ENCODE measurements at regions not wholly inside any gene's neighbourhood (a gene's known extent, or its start where the extent isn't known, plus 50 kb on each side); places are given as distances from the start of the nearest gene placed in this dataset.

DNA sequence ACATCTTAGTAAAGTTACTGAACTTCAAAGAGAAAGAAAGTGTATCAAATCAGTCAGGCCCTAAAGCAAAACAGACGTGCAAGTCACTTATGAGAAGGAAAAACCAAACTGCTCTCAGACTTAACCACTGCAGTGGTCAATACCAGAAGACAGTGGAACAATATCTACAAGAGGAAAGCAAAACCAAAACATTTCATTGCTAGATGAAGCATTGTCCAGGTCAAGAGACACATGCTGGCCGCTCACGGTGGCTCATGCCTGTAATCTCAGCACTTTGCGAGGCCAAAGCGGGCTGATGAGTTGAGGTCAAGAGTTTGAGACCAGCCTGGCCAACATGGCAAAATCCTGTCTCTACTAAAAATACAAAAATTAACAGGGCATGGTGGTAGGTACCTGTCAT, 82.0 kb upstream of the MROH9 start:
- Histone ChIP-seq H3K4me1 (ENCODE audit: control insufficient read depth in 1 of 2, insufficient read depth in 2 of 2, low read length in 2 of 2) (no peaks in the 10 kb centered on the region), H3K27me3 (ENCODE audit: control insufficient read depth in 1 of 2, insufficient read depth in 2 of 2, low read length in 1 of 2) (no peaks in the 10 kb centered on the region), H3K9me3 (ENCODE audit: control insufficient read depth, low read length) (no peaks in the 10 kb centered on the region), H3K4me3 (ENCODE audit: low read length in 2 of 2) (no peak overlapping the region), H3K27ac (ENCODE audit: low read depth in 1 of 2, low read length in 2 of 2) (no peak overlapping the region), H3K36me3 (ENCODE audit: control insufficient read depth in 1 of 2, insufficient read depth in 2 of 2, low read length in 1 of 2) (no peaks in the 10 kb centered on the region)
- 83 to 89% methylated on average over 5 of the region's 5 CpGs for WGBS, 2 donors
- DNase-seq, result no peak
- no peak for ATAC-seq (ENCODE audit: low FRiP score)
- intact Hi-C loops (cut with DNase I), result no loop called here

DNA sequence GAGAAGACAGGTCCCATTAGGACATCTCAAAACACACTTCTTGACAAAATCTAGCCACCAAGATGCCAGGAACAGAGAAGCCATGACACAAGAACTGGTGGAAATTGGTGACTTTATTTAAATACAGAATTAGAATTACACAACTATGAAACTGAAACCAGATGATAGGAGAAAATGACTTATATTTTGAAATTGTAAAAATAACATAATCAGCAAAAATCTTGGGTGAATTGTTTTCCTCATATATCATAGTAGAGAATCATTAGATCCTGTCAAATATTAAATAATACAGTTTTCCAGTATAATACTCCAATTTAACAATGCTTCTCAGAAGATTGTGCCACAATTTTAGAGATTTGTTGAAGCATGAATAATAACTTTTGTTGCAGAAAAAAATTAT, 81.5 kb upstream of the MROH9 start:
- no peak for DNase-seq
- Histone ChIP-seq H3K36me3 (ENCODE audit: control insufficient read depth in 1 of 2, insufficient read depth in 2 of 2, low read length in 1 of 2) (no peaks in the 10 kb centered on the region), H3K27me3 (ENCODE audit: control insufficient read depth in 1 of 2, insufficient read depth in 2 of 2, low read length in 1 of 2) (no peaks in the 10 kb centered on the region), H3K4me3 (ENCODE audit: low read length in 2 of 2) (no peak overlapping the region), H3K27ac (ENCODE audit: low read depth in 1 of 2, low read length in 2 of 2) (no peak overlapping the region), H3K4me1 (ENCODE audit: control insufficient read depth in 1 of 2, insufficient read depth in 2 of 2, low read length in 2 of 2) (no peaks in the 10 kb centered on the region), H3K9me3 (ENCODE audit: control insufficient read depth, low read length) (no peaks in the 10 kb centered on the region)
- no peak for ATAC-seq (ENCODE audit: low FRiP score)
- intact Hi-C loops (cut with DNase I), result no loop called here

DNA sequence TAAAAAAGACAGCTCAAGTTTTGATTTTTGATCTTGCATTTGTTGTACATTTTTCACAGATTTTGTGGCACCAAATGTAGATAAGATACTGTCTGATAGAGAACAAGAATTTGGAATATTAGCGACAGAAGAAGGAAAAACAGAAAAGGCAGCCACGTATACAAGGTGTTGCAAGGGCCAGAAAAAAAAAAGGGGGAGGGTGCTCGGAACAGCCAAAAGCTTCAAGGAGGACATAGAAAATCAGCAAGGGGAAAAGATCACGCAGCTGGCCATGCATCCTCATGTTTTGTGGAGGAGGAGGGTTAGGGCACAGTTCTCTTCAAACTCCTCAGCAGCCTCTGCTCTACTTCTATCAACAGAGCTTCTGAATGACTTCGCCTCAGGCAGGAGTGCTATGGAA, 80.7 kb upstream of the MROH9 start:
- Histone ChIP-seq H3K4me1 (ENCODE audit: control insufficient read depth in 1 of 2, insufficient read depth in 2 of 2, low read length in 2 of 2) (no peaks in the 10 kb centered on the region), H3K27me3 (ENCODE audit: control insufficient read depth in 1 of 2, insufficient read depth in 2 of 2, low read length in 1 of 2) (no peaks in the 10 kb centered on the region), H3K9me3 (ENCODE audit: control insufficient read depth, low read length) (no peaks in the 10 kb centered on the region), H3K36me3 (ENCODE audit: control insufficient read depth in 1 of 2, insufficient read depth in 2 of 2, low read length in 1 of 2) (no peaks in the 10 kb centered on the region), H3K27ac (ENCODE audit: low read depth in 1 of 2, low read length in 2 of 2) (no peak overlapping the region), H3K4me3 (ENCODE audit: low read length in 2 of 2) (no peak overlapping the region)
- DNase-seq (no peak), ATAC-seq (ENCODE audit: low FRiP score) (no peak)
- WGBS, 2 donors, result 52 to 53% methylated on average over 5 of the region's 5 CpGs
- intact Hi-C loops (cut with DNase I), result no loop called here

DNA sequence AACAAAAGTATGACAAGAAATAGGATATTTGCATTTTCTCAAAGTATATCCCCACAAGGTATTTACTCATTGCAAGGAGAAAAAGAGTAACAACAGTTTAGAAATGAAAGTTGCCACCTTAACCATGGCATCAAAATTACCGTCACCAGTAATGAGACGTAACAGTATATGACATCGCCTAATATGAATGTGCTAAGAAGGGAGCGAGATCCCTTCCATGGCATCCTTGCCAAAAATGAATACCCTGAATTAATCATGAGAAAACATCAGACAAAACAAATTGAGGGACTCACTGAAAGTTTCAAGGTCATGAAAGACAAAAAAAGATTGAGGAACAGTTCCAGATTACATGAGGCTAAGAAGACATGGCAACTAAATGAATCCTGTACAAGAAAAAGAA, 78.9 kb upstream of the MROH9 start:
- Histone ChIP-seq H3K27me3 (ENCODE audit: control insufficient read depth in 1 of 2, insufficient read depth in 2 of 2, low read length in 1 of 2) (no peaks in the 10 kb centered on the region), H3K4me3 (ENCODE audit: low read length in 2 of 2) (no peak overlapping the region), H3K4me1 (ENCODE audit: control insufficient read depth in 1 of 2, insufficient read depth in 2 of 2, low read length in 2 of 2) (no peaks in the 10 kb centered on the region), H3K9me3 (ENCODE audit: control insufficient read depth, low read length) (no peaks in the 10 kb centered on the region), H3K27ac (ENCODE audit: low read depth in 1 of 2, low read length in 2 of 2) (no peak overlapping the region), H3K36me3 (ENCODE audit: control insufficient read depth in 1 of 2, insufficient read depth in 2 of 2, low read length in 1 of 2) (no peaks in the 10 kb centered on the region)
- ATAC-seq (ENCODE audit: low FRiP score) (no peak), DNase-seq (no peak)
- intact Hi-C loops (cut with DNase I), result no loop called here
- WGBS, 2 donors, result 27 to 29% methylated on average over 4 of the region's 4 CpGs

- intact Hi-C loops (cut with DNase I), result no loop called here
- Histone ChIP-seq H3K27ac (ENCODE audit: low read depth in 1 of 2, low read length in 2 of 2) (no peak overlapping the region), H3K27me3 (ENCODE audit: control insufficient read depth in 1 of 2, insufficient read depth in 2 of 2, low read length in 1 of 2) (no peaks in the 10 kb centered on the region), H3K9me3 (ENCODE audit: control insufficient read depth, low read length) (no peaks in the 10 kb centered on the region), H3K4me1 (ENCODE audit: control insufficient read depth in 1 of 2, insufficient read depth in 2 of 2, low read length in 2 of 2) (no peaks in the 10 kb centered on the region), H3K36me3 (ENCODE audit: control insufficient read depth in 1 of 2, insufficient read depth in 2 of 2, low read length in 1 of 2) (no peaks in the 10 kb centered on the region), H3K4me3 (ENCODE audit: low read length in 2 of 2) (no peak overlapping the region)
- no peak for DNase-seq
- ATAC-seq (ENCODE audit: low FRiP score), result no peak
Measured at GRCh38 chr1:170857955-170858354, 77.4 kb upstream of the MROH9 start.

GRCh38 chr1:170863621-170864020, 71.7 kb upstream of the MROH9 start:
- DNase-seq (no peak), ATAC-seq (ENCODE audit: low FRiP score) (peak; percentile 53)
- intact Hi-C loops (cut with DNase I), result loop anchor here in 1 of 2 donors (10.0 kb wide), 1 partner anchor 859 kb away; no protein-coding TSS in a partner anchor
- Histone ChIP-seq H3K4me1 (ENCODE audit: control insufficient read depth in 1 of 2, insufficient read depth in 2 of 2, low read length in 2 of 2) (peaks cover 0 to 6% of the 10 kb centered on the region in 2 donors), H3K9me3 (ENCODE audit: control insufficient read depth, low read length) (no peaks in the 10 kb centered on the region), H3K27me3 (ENCODE audit: control insufficient read depth in 1 of 2, insufficient read depth in 2 of 2, low read length in 1 of 2) (no peaks in the 10 kb centered on the region), H3K4me3 (ENCODE audit: low read length in 2 of 2) (no peak overlapping the region), H3K36me3 (ENCODE audit: control insufficient read depth in 1 of 2, insufficient read depth in 2 of 2, low read length in 1 of 2) (no peaks in the 10 kb centered on the region), H3K27ac (ENCODE audit: low read depth in 1 of 2, low read length in 2 of 2) (no peak overlapping the region)
- 94 to 96% methylated on average over 1 of the region's 1 CpG for WGBS, 2 donors

DNA sequence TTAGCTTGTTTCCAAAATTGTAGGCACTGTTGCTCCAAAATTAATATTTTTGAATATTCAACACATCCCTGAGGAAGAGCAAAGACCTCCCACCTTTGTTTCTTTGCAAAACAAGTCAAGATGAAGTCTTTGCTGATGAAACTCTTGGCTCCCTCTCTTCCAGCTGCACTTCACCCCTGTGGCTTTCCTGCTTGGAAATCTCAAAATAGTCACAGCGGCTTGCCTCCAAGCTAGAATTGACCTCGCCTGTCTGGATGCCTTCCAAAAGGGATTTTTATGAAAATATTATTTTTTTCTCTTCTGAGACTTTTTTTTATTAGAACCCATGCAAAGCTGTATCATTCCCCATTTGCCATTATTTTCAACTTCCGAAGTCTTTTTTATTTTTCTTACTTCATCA, 71.1 kb upstream of the MROH9 start:
- Histone ChIP-seq H3K27ac (ENCODE audit: low read depth in 1 of 2, low read length in 2 of 2) (no peak overlapping the region), H3K4me1 (ENCODE audit: control insufficient read depth in 1 of 2, insufficient read depth in 2 of 2, low read length in 2 of 2) (peaks cover 0 to 6% of the 10 kb centered on the region in 2 donors), H3K27me3 (ENCODE audit: control insufficient read depth in 1 of 2, insufficient read depth in 2 of 2, low read length in 1 of 2) (no peaks in the 10 kb centered on the region), H3K9me3 (ENCODE audit: control insufficient read depth, low read length) (no peaks in the 10 kb centered on the region), H3K36me3 (ENCODE audit: control insufficient read depth in 1 of 2, insufficient read depth in 2 of 2, low read length in 1 of 2) (no peaks in the 10 kb centered on the region), H3K4me3 (ENCODE audit: low read length in 2 of 2) (no peak overlapping the region)
- DNase-seq (peak in 1 of 2 donors; percentile 63), ATAC-seq (ENCODE audit: low FRiP score) (peak; percentile 87)
- intact Hi-C loops (cut with DNase I), result loop anchor here in 1 of 2 donors (10.0 kb wide), 1 partner anchor 859 kb away; no protein-coding TSS in a partner anchor
- 12 to 13% methylated on average over 3 of the region's 3 CpGs for WGBS, 2 donors

- intact Hi-C loops (cut with DNase I), result loop anchor here in 1 of 2 donors (10.0 kb wide), 1 partner anchor 860 kb away; no protein-coding TSS in a partner anchor
- Histone ChIP-seq H3K4me3 (ENCODE audit: low read length in 2 of 2) (no peak overlapping the region), H3K9me3 (ENCODE audit: control insufficient read depth, low read length) (no peaks in the 10 kb centered on the region), H3K27ac (ENCODE audit: low read depth in 1 of 2, low read length in 2 of 2) (peak overlapping the region; percentile 57 to 76), H3K27me3 (ENCODE audit: control insufficient read depth in 1 of 2, insufficient read depth in 2 of 2, low read length in 1 of 2) (no peaks in the 10 kb centered on the region), H3K4me1 (ENCODE audit: control insufficient read depth in 1 of 2, insufficient read depth in 2 of 2, low read length in 2 of 2) (peaks cover 0 to 6% of the 10 kb centered on the region in 2 donors), H3K36me3 (ENCODE audit: control insufficient read depth in 1 of 2, insufficient read depth in 2 of 2, low read length in 1 of 2) (no peaks in the 10 kb centered on the region)
- no peak for DNase-seq
- ATAC-seq (ENCODE audit: low FRiP score), result peak; percentile 28
- 71 to 82% methylated on average over 2 of the region's 2 CpGs for WGBS, 2 donors
Measured at GRCh38 chr1:170864876-170865538, 70.3 kb upstream of the MROH9 start.

DNA sequence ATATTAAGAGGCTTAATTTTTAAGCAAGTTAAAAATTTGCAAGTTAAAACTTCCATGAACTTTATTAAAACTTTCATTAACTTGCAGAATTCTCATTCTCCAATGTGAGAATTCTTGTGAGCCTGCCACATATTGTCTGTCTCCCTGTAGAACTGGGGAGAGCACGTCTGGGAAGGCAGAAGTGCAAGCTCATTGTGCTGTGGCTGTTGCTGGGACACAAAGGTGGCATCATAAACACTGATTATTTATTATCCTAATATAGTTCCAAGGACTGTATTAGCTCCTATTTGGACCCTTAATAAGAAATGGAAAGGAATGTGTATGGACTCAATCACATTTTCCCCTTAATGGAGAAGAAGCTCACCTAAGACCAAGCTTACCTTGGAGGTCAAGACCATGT, 68.7 kb upstream of the MROH9 start:
- Histone ChIP-seq H3K4me1 (ENCODE audit: control insufficient read depth in 1 of 2, insufficient read depth in 2 of 2, low read length in 2 of 2) (peaks cover 0 to 6% of the 10 kb centered on the region in 2 donors), H3K27me3 (ENCODE audit: control insufficient read depth in 1 of 2, insufficient read depth in 2 of 2, low read length in 1 of 2) (no peaks in the 10 kb centered on the region), H3K9me3 (ENCODE audit: control insufficient read depth, low read length) (no peaks in the 10 kb centered on the region), H3K27ac (ENCODE audit: low read depth in 1 of 2, low read length in 2 of 2) (no peak overlapping the region), H3K36me3 (ENCODE audit: control insufficient read depth in 1 of 2, insufficient read depth in 2 of 2, low read length in 1 of 2) (no peaks in the 10 kb centered on the region), H3K4me3 (ENCODE audit: low read length in 2 of 2) (no peak overlapping the region)
- ATAC-seq (ENCODE audit: low FRiP score) (no peak), DNase-seq (no peak)
- 59 to 75% methylated on average over 1 of the region's 1 CpG for WGBS, 2 donors
- intact Hi-C loops (cut with DNase I), result loop anchor here in 1 of 2 donors (10.0 kb wide), 1 partner anchor 862 kb away; no protein-coding TSS in a partner anchor
